ENCODE measurements at regions not wholly inside any gene's neighbourhood (a gene's known extent, or its start where the extent isn't known, plus 50 kb on each side); places are given as distances from the start of the nearest gene placed in this dataset.

DNA sequence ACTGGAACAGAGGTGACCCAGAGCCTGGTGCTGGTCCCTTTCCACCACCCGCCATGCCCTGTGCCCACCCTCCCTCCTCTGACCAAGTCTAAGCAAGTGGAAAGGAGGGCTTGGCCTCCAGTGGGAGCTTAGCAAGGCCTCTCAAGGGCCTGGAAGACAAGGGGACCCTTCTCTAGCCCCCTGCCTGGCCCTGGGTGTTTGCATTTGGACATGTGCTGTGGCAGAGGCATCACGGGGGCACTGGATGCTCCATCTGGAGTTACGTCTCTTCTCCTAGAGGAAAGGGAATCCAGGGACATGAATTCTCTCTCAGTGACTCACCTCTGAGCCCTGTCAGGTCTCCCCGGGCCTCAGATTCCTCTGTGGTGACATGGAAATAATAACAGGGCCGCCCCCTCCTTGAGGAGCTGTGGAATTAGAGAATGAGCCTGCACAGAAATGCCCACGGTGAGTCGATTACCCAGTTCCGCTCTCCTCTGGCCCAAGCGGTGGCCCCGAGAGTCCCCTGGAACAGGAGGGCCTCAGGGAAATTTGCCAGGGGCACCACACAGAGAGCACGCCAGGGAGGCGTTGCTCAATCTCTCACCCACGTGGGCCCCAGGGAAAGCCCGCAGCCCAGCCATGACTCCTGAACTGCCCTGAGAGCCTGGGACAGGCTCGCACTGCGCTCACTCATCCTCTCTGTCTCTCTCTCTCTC lies 189.6 kb downstream of the BCOR start:
- DNase-seq (ENCODE audit: low read depth), result peak; percentile 92

DNA sequence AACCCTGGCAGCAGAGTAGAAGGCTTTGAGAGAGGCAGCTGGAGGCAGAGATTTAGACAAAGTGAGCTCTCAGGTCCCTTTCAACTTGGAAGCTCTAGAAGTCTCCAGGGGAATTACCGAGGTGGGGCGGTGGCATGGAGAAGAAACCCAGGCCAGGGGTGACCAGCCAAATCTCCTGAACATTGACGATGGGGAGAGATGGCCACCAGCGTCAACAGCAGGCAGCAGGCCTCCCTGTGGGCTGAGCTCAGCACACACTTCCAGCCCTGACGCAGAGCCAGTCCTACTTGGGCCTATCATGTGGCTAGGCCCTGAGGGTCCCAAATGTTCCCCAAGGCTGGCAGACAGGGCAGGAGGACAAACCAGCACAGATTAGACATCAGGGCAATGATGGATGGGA lies 187.8 kb downstream of the BCOR start:
- DNase-seq (ENCODE audit: low read depth), result no peak

DNA sequence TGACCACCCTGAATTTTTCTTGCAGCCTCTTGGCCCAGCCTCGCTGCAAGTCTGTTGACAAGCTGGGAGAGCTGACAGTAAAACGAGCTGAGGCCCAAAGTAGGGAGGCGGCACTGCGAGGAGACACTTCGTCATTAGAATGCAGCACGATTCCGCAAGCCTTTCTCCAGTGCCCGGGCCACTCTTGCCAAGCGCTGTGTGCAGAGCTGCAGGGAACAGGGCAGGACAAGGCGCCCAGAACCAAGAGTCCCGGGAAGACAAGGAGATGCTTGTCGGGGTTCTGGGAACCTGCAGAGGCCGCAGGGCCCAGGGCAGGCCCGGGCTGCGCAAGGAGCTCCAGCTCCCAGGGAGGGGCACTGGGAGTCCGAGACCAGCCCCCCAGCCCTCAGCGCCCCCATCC lies 187.1 kb downstream of the BCOR start:
- DNase-seq (ENCODE audit: low read depth), result no peak

DNA sequence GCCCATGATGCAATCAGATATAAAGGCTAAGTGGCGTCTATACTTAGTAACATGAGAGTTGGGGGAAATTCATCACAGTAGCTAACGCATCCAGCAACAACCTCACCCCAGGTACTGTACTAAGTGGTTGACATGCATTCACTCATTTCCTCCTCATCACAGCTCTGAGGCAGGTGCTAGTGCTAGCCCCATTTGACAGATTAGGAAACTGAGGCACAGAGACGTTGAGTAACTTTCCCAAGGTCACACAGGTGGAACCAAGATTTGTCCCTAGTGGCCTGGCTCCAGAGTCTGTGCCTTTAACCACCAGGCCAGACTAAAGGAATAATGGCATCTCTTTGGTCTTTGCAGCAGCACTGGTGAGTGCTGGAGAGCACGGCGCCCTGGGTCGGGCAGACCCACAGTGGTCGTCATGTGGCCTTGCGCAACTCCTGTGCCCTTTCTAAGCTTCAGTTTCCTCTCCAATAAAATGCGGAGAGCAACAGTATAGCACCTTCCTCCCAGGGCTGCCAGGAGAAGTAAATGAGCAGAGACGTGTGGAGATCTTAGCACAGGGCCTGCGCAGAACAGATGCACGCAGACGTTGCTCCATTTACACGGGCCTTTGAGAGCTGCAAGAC lies 186.4 kb downstream of the BCOR start:
- DNase-seq (ENCODE audit: low read depth), result no peak

DNA sequence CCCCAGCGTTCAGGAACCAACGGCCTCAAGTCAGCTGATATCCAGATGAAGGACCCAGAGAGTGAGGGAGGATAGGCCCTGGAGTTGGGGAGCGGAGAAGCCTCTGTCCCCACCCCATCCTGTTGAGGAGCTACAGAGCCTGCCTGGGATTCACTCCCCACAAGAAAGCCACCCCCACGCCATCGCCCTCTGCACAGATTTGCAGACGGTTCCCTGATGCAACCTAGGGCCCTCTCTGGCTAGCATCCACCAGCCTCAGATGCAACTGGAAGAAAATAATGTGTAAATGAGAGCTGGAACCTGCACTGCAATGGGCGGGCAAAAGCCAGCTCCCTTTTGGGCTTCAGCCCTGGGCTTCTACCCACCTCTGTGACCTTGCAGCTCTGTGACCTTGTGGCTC lies 185.6 kb downstream of the BCOR start:
- DNase-seq (ENCODE audit: low read depth), result no peak

DNA sequence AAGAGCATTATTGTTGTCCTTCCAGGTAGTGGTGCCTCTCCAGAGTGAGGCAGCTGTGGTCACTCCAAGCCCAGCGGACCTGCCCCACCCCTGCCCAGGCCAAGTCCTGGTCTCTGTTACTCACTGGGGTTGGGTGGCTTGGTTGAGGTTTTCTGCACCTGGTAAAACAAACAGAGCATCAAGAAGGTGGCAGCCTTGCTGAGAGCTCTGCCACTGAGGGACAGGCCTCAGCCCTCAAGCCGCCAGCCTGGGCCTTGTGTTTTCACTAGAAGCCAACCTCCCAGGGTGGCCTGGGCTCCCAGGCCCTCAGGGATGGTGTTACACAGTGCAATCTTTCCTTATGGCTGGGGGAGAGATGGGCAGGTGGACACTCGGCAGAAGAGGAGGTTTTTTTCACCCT lies 182.7 kb downstream of the BCOR start:
- no peak for DNase-seq (ENCODE audit: low read depth)

DNA sequence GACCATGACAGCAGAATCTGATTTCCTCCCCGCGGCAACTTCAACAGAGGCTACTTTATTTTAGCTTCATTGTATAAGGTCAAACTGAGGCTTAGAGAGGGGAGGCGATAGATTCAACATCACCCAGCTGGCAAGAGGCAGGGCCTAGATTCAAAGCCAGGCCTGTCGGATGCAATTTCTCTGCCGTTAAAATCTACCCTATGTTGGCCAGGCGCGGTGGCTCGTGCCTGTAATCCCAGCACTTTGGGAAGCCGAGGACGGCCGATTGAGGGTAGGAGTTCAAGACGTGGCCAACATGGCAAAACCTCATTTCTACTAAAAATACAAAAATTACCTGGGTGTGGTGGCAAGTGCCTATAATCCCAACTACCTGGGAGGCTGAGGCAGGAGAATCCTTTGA lies 182.2 kb downstream of the BCOR start:
- no peak for DNase-seq (ENCODE audit: low read depth)

DNA sequence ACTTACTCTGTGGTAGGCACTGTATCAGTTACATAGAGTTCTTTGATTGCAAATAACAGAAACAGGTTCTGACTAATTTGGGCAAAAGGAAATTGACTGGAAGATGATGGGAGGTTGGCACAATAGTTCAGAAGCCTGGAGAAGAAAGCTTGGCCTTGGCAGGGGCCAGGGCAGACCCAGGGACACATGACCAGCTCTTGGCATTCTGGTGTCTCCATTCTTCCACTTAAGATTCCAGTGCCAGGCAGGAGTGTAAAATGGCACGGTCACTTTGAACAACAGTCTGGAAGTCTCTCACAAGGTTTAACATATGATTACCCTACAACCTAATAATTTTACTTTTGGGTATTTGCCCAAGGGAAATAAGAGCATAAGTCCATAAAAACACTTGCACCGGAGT lies 175.9 kb downstream of the BCOR start:
- no peak for DNase-seq (ENCODE audit: low read depth)

DNA sequence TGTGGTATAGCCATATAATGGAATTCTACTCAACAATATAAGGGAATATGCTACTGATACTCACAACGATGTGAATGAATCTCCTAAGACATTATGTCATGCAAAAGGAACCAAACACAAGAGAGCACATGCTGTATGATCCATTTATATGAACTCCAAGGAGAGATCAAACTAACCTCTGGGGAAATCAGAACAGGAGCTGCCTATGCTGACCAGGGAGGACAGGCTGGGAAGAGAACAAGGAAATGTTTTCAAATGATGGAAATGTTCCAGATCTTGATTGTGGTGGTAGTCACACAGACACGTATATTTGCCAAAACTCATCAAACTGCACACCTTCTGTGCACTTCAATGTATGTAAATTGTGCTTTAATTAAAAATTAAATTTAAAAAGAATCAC lies 175.3 kb downstream of the BCOR start:
- no peak for DNase-seq (ENCODE audit: low read depth)

DNA sequence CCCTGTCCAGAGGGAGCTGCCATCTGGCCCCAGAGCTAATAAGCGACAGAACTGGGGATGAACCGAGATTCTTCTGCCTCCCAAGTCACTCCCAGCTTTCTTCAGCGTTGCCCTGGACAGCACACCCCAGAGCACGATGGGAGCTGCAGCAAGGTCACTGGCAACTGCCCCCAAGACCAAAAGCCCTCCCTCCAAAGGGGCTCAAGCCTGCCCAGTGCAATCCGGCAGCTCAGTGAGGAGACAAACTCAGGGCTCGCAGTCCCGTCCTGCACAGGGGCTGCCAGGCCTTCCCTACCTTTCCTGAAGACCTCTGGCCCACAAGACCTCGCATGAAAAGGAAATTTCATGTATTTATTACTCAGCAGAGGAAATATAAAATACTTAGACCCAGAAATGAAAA lies 174.8 kb downstream of the BCOR start:
- no peak for DNase-seq (ENCODE audit: low read depth)

DNA sequence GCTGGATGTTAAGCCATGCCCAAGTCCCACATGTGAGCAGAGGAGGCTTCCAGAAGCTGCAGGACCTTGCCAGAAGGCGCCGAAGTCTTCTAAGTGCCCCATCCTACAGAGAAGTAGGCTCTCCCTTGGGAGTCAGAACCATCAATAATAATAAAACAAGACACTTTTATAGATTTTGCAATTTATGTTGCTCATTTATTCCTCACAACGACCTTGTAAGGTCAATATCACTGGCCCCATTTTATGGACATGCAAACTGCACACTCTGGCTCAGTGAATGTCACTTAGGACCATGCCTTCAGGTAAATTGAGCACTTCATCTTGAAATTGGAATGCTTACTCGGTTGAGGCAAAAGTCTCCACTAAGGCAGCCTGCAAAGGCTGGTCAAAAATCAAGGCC lies 170.4 kb downstream of the BCOR start:
- no peak for DNase-seq (ENCODE audit: low read depth)

DNA sequence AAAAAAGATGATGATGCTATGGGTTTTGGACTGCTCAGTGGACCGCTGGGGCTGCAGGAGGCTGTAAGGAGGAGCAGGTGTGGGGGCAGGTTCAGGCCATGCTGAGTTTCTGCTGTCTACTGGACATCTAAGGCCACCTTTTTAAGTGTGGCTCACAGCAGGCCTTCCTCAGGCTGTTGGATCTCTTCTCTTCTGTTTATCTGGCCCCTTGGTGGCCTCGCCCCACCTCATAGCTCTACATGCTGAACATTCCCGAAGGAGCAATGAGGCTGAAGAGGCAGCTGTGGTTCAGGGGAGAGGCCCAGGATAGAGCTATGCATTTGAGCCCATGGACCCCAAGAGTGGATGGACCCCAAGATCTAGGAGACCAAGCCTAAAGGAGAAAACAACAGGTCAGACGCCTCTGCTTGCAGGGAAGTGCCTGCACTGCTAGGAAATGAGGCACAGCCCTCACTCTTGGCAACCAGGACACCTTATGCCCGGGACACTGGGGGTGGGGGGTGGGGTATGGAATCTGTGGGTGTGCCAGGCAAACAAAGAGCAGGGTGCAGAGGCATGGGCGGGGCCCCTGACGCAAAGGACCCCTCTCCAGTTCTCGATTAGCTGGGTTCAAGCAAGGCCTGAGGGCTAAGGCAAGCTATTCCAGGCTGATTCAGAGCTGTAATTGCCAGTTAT lies 168.9 kb downstream of the BCOR start:
- DNase-seq (ENCODE audit: low read depth), result no peak

DNA sequence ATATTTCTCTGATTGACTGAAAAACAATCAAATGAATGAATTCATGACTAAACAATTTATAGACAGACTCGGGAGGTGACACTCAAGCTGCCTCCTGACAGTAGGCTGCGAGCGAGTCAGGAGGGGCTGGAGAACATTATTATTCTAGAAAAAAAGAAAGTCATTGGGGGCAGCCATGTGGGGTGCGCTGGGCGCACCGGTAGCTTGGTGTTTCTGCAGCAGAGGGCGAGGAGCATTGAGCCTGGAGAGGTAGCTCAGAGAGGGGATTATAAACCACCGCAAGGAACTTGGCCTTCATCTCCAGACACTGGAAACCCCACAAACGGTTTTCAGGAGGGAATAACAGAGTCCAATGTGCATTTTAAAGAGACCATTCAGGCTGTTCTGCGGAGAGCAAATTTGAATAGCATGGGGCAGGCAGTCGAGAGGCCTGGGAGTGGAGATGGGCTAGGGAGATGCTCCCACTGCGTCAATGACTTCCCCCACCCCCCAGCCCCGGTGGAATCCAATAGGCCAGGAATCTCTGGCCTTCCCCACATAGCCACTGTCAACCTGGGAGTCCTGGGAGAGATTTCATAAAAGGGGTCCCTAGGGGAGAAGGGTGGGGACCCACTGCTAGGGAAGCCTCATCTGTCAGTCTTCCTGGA lies 168.3 kb downstream of the BCOR start:
- no peak for DNase-seq (ENCODE audit: low read depth)

DNA sequence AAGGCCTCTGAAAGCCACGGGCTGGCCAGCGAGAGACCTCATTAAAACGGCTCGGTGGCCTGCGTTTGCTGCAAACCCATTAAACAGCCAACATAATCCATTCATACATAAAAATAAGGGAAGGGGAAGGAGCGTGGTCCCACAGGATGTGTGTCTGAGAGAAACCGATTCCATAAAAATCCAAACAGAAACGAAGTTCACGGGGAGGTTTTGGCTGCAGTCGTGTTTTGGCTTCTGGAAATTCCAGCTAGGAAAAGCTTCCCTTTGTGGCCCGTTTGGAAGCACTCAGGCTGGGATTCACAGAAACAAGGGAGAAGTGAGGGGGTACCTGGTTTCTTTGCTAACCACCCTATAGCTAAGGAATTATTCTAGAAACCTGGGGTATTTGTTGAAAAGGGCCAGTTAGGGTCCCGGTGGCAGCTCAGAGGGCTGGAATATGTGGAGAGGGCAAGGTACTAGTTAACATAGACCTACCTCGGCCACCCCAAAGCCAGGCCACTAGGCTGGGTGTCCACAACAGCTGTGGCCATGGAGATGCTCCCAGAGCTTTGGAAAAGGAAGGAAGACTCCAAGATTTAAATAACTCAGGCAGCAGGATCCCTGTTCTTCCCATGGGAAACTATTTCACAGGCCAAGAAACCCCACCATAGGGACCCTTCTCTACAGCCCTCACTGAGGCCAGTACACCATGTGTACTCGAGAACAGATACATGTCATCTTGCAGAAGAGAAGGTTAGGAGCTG lies 166.8 kb downstream of the BCOR start:
- no peak for DNase-seq (ENCODE audit: low read depth)

DNA sequence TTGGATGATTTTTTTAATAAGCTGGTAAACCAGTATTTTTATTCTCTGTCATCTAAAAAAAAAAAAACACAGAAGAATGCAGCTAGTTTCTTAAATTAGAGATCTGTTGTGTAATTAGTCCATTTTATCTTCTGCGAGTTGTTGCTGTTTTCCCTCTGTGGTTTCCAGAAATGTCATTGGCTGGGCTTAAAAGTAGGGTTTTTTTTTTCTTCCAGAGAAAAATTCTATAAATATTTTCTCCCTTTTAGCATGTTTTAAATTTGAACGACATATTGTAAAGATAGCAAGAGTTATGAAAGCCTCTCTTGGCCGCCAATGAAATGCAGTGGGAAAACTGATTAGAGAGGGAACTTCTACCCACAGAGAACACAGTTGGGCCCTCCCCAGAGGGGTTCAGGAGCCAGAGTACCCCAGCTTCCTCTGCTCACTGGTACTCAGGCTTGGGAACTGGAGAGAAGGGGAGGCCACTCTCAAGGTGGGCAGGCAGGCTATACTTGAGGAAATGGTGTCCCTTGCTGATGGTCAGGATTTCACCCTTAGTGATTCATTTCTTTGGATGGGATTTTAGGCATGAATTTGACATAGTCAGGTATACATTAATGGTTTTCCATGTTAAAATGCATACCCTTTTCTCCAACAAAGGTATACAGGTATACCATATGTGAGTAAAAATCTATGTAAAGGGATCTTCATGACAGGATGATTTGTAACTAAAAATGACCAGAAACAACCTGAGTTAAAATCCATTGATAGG lies 166.1 kb downstream of the BCOR start:
- no peak for DNase-seq (ENCODE audit: low read depth)

DNA sequence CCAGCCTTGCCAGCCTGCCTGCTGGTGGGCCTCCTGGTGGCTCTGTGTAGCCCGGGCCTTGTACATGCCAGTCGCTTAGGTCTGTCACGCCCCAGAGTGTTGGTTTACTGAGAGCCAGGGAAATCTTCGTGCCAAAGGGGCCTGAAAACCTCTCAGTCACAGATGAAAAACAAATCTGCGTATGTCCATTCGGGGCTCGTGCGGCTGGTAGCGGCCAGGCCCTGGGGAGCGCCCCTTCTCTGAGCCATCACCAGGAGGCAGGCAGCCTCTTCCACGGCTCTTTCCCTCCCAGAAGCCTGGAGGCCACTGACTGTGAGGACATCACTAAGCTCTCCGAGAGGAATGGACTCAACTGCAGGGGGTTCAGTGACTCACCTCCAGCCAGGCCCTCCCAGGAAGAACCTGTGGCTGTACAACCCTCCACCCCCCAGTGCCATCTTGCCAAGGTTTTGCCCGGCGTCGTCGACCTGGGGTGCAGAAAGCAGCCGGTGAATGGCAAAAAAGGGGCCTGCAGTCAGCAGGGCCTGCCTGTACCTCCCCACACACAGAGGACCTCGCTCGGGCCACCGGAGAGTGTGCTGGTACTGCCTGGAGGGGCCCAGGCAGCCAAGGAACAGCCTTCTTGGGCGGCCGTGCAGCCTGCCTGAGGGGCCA lies 162.2 kb downstream of the BCOR start:
- DNase-seq (ENCODE audit: low read depth), result peak; percentile 73

DNA sequence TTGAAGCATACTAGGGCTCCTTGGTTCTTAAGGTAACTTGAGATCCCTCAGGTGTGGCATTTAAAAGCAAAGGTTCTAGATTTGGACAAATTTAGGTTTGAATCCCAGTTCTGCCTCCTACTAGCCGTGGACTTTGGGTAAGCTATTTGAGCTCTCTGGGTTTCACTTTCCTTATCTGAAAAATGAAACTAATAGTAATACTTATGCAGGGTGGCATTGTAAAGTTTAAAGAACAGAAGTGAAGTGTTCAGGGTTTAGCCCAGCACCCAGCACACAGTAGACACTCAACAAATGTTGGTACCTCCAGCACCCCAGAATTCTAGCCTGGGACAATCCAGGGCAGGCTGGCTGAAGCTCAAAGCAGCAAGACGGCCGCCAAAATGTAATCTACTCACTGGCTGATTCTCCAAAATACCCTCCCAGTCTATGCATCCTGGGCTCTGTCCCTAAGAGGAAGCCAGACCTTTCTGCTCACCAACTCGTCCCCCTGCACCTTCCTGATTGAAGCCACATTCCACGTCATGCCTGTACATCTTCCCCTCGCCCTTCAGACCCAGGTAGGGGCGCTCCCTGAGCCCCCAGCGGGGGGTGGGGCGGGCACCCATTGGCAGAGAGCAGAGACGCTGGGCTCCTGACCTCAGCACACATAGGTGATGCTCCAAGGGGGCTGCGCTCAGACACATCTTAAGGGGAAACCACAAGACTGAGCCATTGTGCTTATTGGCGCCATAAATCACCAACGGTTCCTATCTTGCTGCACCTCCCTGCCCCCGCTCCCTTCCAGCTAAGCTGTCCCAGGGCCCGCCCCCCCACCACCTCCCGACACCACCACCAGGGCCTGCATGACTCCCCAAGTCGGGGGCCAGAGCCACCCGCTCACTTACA lies 160.6 kb downstream of the BCOR start:
- DNase-seq (ENCODE audit: low read depth), result no peak

DNA sequence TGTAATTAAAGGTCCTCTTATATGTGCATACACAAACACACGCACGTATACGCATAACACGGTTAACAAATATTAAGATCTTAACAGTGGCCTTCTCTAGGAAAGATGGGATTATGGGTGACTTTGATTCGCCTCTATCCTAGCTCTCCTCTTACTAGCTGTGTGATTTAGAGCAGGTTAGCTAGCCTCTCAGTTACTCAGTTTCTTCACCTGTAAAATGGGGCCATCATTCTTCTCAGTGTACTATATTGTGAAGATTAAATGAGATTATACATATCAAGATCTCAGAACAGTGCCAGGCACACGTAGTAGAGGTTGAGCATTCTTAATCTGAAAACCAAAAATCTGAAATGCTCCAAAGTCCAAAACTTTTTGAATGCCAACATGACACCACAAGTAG lies 159.3 kb downstream of the BCOR start:
- no peak for DNase-seq (ENCODE audit: low read depth)

DNA sequence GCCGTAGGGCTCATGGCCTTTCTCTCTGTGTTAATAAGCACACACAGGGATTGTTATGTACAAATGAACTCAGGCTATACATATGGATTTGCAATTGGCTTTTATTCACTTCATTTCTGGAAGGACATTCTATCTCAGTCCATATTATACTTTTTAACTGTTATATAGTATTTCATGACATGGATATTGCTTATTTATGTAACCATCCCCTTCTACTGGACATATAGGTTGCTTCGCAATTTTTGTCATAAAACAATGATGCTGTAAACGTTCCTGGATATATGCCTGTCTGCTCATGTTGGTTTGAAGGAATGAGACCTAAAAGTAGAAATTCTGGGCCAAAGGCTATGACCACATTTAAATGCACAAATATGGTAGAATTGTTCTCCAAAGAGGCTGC lies 158.1 kb downstream of the BCOR start:
- DNase-seq (ENCODE audit: low read depth), result no peak
